ENCODE measurements at regions not wholly inside any gene's neighbourhood (a gene's known extent, or its start where the extent isn't known, plus 50 kb on each side); places are given as distances from the start of the nearest gene placed in this dataset.

DNA sequence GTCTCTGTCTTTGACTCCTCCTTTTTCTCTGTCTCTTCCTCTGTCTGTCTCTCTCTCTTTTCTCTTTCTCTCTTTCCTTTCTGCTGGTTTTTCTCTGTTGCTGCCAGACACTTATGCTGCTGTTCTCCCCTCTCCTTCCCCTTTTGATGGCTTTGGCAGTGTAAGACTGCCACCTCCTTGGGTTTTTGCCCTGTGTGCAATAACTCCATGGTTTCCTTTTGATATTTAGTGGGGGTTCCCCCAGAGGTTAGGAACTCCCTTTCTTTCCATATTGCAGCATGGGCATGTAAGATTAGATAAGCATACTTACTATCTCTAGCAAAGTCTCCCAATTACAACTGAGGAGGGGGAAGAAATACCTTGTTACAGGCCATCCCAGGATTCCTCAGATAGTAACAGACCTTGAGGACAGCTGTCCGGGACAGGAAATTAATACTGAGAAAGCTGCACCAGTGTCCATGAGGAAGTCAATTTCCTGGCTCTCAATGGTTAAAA, 333.8 kb upstream of the RBMY1B start:
- TF ChIP-seq, protein P1, sequence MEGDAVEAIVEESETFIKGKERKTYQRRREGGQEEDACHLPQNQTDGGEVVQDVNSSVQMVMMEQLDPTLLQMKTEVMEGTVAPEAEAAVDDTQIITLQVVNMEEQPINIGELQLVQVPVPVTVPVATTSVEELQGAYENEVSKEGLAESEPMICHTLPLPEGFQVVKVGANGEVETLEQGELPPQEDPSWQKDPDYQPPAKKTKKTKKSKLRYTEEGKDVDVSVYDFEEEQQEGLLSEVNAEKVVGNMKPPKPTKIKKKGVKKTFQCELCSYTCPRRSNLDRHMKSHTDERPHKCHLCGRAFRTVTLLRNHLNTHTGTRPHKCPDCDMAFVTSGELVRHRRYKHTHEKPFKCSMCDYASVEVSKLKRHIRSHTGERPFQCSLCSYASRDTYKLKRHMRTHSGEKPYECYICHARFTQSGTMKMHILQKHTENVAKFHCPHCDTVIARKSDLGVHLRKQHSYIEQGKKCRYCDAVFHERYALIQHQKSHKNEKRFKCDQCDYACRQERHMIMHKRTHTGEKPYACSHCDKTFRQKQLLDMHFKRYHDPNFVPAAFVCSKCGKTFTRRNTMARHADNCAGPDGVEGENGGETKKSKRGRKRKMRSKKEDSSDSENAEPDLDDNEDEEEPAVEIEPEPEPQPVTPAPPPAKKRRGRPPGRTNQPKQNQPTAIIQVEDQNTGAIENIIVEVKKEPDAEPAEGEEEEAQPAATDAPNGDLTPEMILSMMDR (IDR thresholded peaks at IDR 0.05), result no peak
- no peak for TF ChIP-seq POLR2A (IDR thresholded peaks at IDR 0.05)
